Endothelial cell of umbilical vein (primary cell): ENCODE measurements at regions not wholly inside any gene's neighbourhood (a gene's known extent, or its start where the extent isn't known, plus 50 kb on each side); places are given as distances from the start of the nearest gene placed in this dataset.

Experiments used
- BruUV-seq: library from RNA; stranded (reverse); fragments of 400-500 nt; replicated peaks from 2 replicates; lab custom pipeline; 2021; lab: Mats Ljungman, UMichigan
- CTCF ChIA-PET: fragments of 300-600, 350-600 bp; sonication (Branson Sonifier 250); formaldehyde crosslinking; loops from one replicate; lab custom pipeline; 2021; ENCODE audit warnings: antibody characterized with exemption, inconsistent platforms; lab: Charles Lee
- POLR2A ChIA-PET: fragments of 300-600, 350-600 bp; sonication (Branson Sonifier 250); formaldehyde crosslinking; loops from one replicate; lab custom pipeline; 2021; ENCODE audit warnings: antibody characterized with exemption, inconsistent platforms; lab: Charles Lee
- DNase-seq: peaks from one replicate; pipeline ENCODE4 v3.0.0-alpha.2; 2011; ENCODE audit warnings: low read depth, low spot score
- FAIRE-seq: peaks from 2 replicates; lab custom pipeline; 2011; peaks lifted over from hg19 to GRCh38; lab: Jason Lieb, UNC
- H2AFZ ChIP-seq: 2 replicates; pipeline ENCODE4 v1.6.0; 2012; ENCODE audit warnings: low read depth, low read length, control low read depth, inconsistent platforms
- H3K27ac ChIP-seq: 2 replicates; pipeline ENCODE4 v1.5.1; 2011; ENCODE audit warnings: low read depth, mild to moderate bottlenecking, control low read depth, low read length, moderate library complexity; ENCODE audit not compliant: insufficient read depth
- H3K27me3 ChIP-seq, 2 experiments: 2 replicates each; pipeline versions ENCODE4 v1.6.0 to v1.6.1; 2011; ENCODE audit warnings: low read length in 2 of 2, mixed read lengths in 1 of 2; ENCODE audit not compliant: control insufficient read depth in 2 of 2, insufficient read depth in 2 of 2
- H3K36me3 ChIP-seq, 2 experiments: 2 replicates in 1 of 2; 3 replicates in 1 of 2; pipeline ENCODE4 v1.5.1; 2011; ENCODE audit warnings: low read length in 2 of 2, mild to moderate bottlenecking in 1 of 2, moderate library complexity in 1 of 2; ENCODE audit not compliant: control insufficient read depth in 2 of 2, insufficient read depth in 2 of 2; ENCODE audit errors: extremely low read depth in 1 of 2
- H3K4me1 ChIP-seq: 3 replicates; pipeline ENCODE4 v1.5.1; 2011; ENCODE audit warnings: mild to moderate bottlenecking, low read length; ENCODE audit not compliant: control insufficient read depth, insufficient read depth; ENCODE audit errors: extremely low read depth
- H3K4me2 ChIP-seq: 2 replicates; pipeline ENCODE4 v1.6.1; 2011; ENCODE audit warnings: low read length, control low read depth, mixed read lengths; ENCODE audit not compliant: insufficient read depth
- H3K4me3 ChIP-seq, 3 experiments: fragments of 200-600 bp in 1 of 3; sonication (generic), shearing (Covaris generic) in 1 of 3; replicated peaks in 1 of 3; 2 replicates each; pipeline ENCODE4 v1.5.1; 2011 to 2016; ENCODE audit warnings: control low read depth in 3 of 3, low read length in 3 of 3, mild to moderate bottlenecking in 2 of 3, inconsistent platforms in 1 of 3, low read depth in 1 of 3, moderate library complexity in 1 of 3; ENCODE audit not compliant: insufficient read depth in 1 of 3
- H3K79me2 ChIP-seq: 2 replicates; pipeline ENCODE4 v1.6.0; 2012; ENCODE audit warnings: low read length, inconsistent platforms; ENCODE audit not compliant: control insufficient read depth, insufficient read depth
- H3K9ac ChIP-seq: replicated peaks from 2 replicates; pipeline ENCODE3; 2011; ENCODE audit warnings: low read length, control low read depth; ENCODE audit not compliant: insufficient read depth; ENCODE audit errors: extremely low read depth
- H3K9me1 ChIP-seq: replicated peaks from 3 replicates; pipeline ENCODE4 v1.6.0; 2011; ENCODE audit warnings: mild to moderate bottlenecking, low read length; ENCODE audit not compliant: control insufficient read depth, insufficient read depth; ENCODE audit errors: extremely low read depth
- H3K9me3 ChIP-seq: replicated peaks from 2 replicates; pipeline ENCODE4 v1.5.1; 2012; ENCODE audit warnings: low read length, inconsistent platforms; ENCODE audit not compliant: control insufficient read depth, insufficient read depth
- H4K20me1 ChIP-seq: replicated peaks from 2 replicates; pipeline ENCODE3; 2011; ENCODE audit warnings: mild to moderate bottlenecking, low read length; ENCODE audit not compliant: control insufficient read depth, insufficient read depth; ENCODE audit errors: extremely low read depth
- CTCF ChIP-seq, 2 donors: IDR thresholded peaks; 1 replicate in 1 of 2; 2 replicates in 1 of 2; pipeline ENCODE4 v1.5.1; 2011; ENCODE audit warnings: low read length in 2 of 2, mild to moderate bottlenecking in 2 of 2, moderate library complexity in 2 of 2, control low read depth in 1 of 2, inconsistent platforms in 1 of 2, low read depth in 1 of 2; ENCODE audit not compliant: insufficient read depth in 1 of 2; ENCODE audit errors: extremely low read depth in 1 of 2
- EZH2 ChIP-seq: IDR thresholded peaks from 2 replicates; pipeline ENCODE4 v1.6.1; 2012; ENCODE audit warnings: borderline replicate concordance, low read depth, mild to moderate bottlenecking, moderate library complexity, low read length, inconsistent platforms; ENCODE audit not compliant: severe bottlenecking
- FOS ChIP-seq: IDR thresholded peaks from 2 replicates; pipeline ENCODE4 v1.6.1; 2011; ENCODE audit warnings: mild to moderate bottlenecking, low read length, moderate library complexity, borderline replicate concordance; ENCODE audit not compliant: insufficient read depth
- GATA2 ChIP-seq: IDR thresholded peaks from 2 replicates; pipeline ENCODE4 v1.7.0; 2011; ENCODE audit warnings: low read depth, mild to moderate bottlenecking, moderate library complexity, mixed read lengths, low read length; ENCODE audit not compliant: insufficient read length, insufficient read depth
- JUN ChIP-seq: IDR thresholded peaks from 2 replicates; pipeline ENCODE4 v1.6.1; 2011; ENCODE audit warnings: borderline replicate concordance, low read depth; ENCODE audit not compliant: insufficient read length, insufficient read depth
- MAX ChIP-seq: IDR thresholded peaks from 2 replicates; pipeline ENCODE4 v1.6.1; 2011; ENCODE audit not compliant: insufficient read depth, insufficient read length
- MYC ChIP-seq: IDR thresholded peaks from one replicate; pipeline ENCODE4 v1.6.1; 2011; ENCODE audit warnings: mild to moderate bottlenecking, low read depth, low read length
- POLR2A ChIP-seq: IDR thresholded peaks from 2 replicates; pipeline ENCODE4 v1.6.1; 2012; ENCODE audit warnings: low read depth, mild to moderate bottlenecking, control low read depth, low read length
- POLR2AphosphoS5 ChIP-seq: IDR thresholded peaks from 2 replicates; pipeline ENCODE4 v1.6.1; 2012; ENCODE audit warnings: low read depth, mild to moderate bottlenecking, control low read depth, low read length, moderate library complexity; ENCODE audit not compliant: insufficient read depth
- dilution Hi-C: fragments of 300-500 bp; cut with MboI; formaldehyde crosslinking; loops from one replicate; pipeline ENCODE4 v1.15.0; 2019; ENCODE audit warnings: low sequenced_read_pairs; ENCODE audit not compliant: extremely low pct_ligation_motif_present
- intact Hi-C: fragments of 100-400 bp; cut with micrococcal nuclease; formaldehyde crosslinking; loops from one replicate; pipeline ENCODE4 v1.10.0; 2022

- Histone ChIP-seq H3K9me3 (peaks cover 3% of the 10 kb centered on the region), H2AFZ (no peak overlapping the region), H3K4me1 (no peaks in the 10 kb centered on the region), H3K4me3 (no peak overlapping the region), H3K36me3 (no peaks in the 10 kb centered on the region), H3K9ac (no peak overlapping the region), H3K27me3 (no peaks in the 10 kb centered on the region), H3K4me2 (no peak overlapping the region), H3K27ac (no peak overlapping the region), H4K20me1 (no peaks in the 10 kb centered on the region), H3K9me1 (no peaks in the 10 kb centered on the region), H3K79me2 (no peaks in the 10 kb centered on the region)
- intact Hi-C loops = no loop called here
- CTCF ChIA-PET = no interaction called here
- POLR2A ChIA-PET = no interaction called here
- DNase-seq (no peak), FAIRE-seq (no peak)
- TF ChIP-seq POLR2AphosphoS5 = no peak
- TF ChIP-seq MAX = no peak
- no peak for TF ChIP-seq JUN
- no peak for TF ChIP-seq FOS
- TF ChIP-seq CTCF (IDR thresholded peaks at IDR 0.05; ENCODE audit: extremely low read depth in 1 of 2, insufficient read depth in 1 of 2, low read depth in 1 of 2, low read length in 2 of 2) = no peak
- no peak for TF ChIP-seq MYC
- TF ChIP-seq GATA2 = no peak
- TF ChIP-seq EZH2 = no peak
- no peak for TF ChIP-seq POLR2A
- dilution Hi-C loops = no loop called here
- no TSS peak for BruUV-seq
Observed at GRCh38 chr5:18566671-18567070, 932.4 kb downstream of the TAF11L14 start.
